ENCODE measurements at regions not wholly inside any gene's neighbourhood (a gene's known extent, or its start where the extent isn't known, plus 50 kb on each side); places are given as distances from the start of the nearest gene placed in this dataset.
"Not testable (repeated sequence)": the region's sequence is repeated elsewhere in the genome, so short reads cannot be mapped to it uniquely, and the experiment has no call there.

DNA sequence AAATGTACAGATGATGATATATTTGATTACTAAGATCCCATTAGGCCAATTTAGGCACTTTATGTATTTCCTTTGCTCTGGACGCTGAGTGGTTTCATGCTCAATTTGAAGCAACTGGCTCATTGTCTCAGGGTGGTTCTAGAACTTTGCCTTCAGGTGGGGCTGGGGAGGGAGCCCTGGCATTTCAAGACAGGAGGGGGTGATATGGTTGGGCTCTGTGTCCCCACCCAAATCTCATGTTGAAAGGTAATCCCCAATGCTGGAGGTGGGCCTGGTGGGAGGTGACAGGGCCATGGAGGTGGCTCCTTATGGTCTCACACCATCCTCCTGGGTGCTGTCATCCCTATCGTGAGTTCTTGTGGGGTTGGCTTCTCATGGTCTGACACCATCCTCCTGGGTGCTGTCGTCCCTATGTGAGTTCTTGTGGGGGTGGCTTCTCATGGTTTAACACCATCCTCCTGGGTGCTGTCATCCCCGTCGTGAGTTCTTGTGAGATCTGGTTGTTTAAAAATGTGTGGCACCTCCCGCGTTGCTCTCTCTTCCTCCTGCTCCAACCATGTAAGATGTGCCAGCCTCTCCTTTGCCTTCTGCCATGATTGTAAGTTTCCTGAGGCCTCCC is 151.5 kb upstream of the KLF6 start:
- no peak for DNase-seq (ENCODE audit: low read depth in 2 of 2)

DNA sequence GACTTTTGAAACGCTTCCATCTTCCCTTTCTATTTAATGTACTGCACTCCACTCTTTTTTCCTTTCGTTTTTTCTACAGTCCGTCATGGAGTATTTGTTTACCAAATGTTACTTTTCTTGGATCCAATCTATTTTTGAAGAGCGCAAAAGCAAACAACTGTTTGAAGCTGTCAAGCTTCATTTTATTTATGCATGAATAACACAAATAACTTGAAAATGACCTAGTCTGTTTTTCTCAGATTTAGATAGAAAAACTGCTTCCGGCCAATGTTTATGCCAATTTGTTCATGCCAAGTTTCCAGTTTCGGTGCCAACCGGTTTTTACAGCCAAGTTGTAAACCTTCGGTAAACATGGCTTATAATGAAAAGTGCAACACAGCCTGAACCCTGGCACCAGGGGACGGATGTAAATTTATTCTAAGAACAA is 150.9 kb upstream of the KLF6 start:
- no peak for DNase-seq (ENCODE audit: low read depth in 2 of 2)

DNA sequence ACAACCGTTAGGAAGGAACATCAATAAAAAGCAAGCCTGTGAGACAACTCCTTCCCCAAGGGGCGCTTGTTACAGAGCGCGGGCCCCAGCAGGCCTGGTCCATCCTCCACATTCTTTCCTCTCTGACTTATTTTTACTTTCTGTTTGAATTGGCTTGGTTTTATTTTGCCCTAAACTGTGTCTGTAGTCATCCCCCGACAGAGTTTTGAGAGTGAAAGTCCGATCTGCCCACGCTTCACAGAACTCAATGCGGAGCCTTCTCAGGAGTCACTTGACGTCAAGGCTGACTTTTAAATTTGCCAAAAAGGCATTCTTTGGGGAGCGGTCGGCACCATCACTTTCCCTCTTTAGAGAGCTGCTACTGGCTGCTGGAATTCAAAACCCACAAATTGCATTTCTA is 150.1 kb upstream of the KLF6 start:
- DNase-seq (ENCODE audit: low read depth in 2 of 2): peak in 1 of 2 donors; percentile 50

- no peak for DNase-seq (ENCODE audit: low read depth in 2 of 2)
These were observed 148.7 kb upstream of the KLF6 start for GRCh38 chr10:3933733-3934132.

DNA sequence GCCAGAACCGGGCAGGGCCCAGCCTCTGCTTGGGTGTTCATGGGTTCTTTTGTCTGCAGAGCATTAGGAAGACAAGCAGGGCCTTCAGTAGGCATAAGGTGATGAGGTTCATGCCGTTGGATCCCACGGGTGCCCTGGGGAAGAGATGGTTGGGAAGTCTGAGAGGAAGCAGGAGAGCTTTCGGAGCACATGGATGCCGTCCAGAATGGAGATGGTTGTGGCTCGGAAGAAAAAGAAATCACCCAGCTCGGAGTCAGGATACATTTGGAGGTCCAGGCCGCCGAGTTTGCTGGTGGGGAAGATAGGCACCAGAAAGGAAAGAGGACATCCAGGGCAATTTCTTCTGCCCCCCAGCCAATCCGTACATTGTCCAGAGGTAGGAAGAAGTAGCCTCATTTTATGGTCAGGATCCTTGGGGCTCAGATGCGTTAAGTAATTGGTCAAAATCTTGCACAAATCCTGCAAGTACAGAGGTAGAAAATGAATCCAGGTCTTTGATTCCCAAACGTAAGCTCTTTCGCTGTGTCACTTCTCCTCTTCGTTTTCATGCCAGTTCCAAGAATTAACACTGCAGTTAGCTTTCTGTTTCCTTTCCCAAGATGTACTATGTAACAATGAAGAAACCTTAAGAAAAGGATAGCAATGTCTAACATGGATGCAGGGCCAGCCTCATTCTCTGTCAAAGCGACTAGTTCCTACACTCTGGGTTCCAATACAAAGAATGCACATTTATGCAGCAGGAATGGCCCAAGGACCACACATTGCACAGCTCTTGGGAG is 147.8 kb upstream of the KLF6 start:
- no peak for DNase-seq (ENCODE audit: low read depth in 2 of 2)

- no peak for DNase-seq (ENCODE audit: low read depth in 2 of 2)
These were observed 146.9 kb upstream of the KLF6 start for GRCh38 chr10:3931901-3932300.

- DNase-seq (ENCODE audit: low read depth in 2 of 2): no peak
These were observed 146.2 kb upstream of the KLF6 start for GRCh38 chr10:3931224-3931623.

DNA sequence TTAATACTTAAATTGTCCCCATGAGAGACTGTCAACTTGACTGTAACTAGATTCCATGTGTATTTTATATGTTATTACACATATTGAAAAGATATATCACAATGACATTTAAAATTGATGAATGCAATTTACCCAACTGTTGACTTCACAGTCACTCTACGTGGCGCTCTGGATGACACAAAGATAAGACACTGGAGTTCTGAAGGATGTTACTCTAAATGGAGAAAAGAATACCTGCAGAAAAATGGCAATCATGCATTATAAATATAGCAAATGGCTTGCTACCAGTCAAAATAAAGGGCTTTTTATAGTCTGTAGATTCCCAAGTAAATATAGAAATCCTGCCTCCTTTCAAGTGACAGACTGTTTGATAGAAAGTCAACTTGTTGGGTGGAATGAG is 143.6 kb upstream of the KLF6 start:
- DNase-seq (ENCODE audit: low read depth in 2 of 2): no peak

DNA sequence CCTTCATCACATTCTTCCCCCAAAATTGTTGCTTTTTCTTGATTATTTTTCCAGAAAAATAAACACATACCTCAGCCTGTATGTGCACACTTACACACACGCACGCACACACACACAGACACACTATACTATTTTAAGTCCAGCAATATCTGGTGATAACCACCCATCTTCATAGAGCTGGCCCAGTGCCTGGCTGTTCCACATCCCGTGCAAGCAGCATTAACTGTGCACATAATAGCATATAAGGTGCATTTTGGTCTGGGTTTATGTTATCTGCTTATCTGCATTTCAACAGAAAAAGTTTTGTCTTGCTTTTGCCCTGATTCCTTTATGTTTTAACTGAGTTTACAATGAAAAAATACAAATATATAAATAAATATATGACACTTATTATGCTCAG is 143.1 kb upstream of the KLF6 start:
- no peak for DNase-seq (ENCODE audit: low read depth in 2 of 2)

- no peak for DNase-seq (ENCODE audit: low read depth in 2 of 2)
These were observed 141.9 kb upstream of the KLF6 start for GRCh38 chr10:3926675-3927525.

DNA sequence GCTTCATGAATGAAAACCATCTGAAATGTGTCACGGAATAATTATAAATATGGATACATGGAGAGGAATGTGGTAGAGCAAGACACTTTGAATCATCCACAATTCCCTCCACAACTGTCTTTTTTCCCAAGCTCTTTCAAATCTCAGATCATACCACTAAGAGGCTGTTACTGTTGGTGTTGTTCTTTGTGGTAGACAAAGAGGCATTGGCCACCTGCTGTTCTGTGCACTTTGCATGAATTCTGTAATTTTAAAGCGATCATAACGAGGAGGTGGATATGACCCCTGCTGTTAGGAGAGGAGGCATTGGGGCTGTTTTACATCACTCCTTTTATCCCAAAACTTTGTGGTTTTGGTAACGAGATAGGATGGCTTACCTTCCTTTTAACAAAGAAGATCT is 141.2 kb upstream of the KLF6 start:
- DNase-seq (ENCODE audit: low read depth in 2 of 2): no peak

GRCh38 chr10:3925184-3925583 is 140.2 kb upstream of the KLF6 start:
- no peak for DNase-seq (ENCODE audit: low read depth in 2 of 2)

GRCh38 chr10:3924344-3924743 is 139.3 kb upstream of the KLF6 start:
- no peak for DNase-seq (ENCODE audit: low read depth in 2 of 2)

- DNase-seq (ENCODE audit: low read depth in 2 of 2): no peak
These were observed 138.0 kb upstream of the KLF6 start for GRCh38 chr10:3923033-3923432.

- no peak for DNase-seq (ENCODE audit: low read depth in 2 of 2)
These were observed 134.8 kb upstream of the KLF6 start for GRCh38 chr10:3919709-3920308.

- DNase-seq (ENCODE audit: low read depth in 2 of 2): not testable (repeated sequence)
These were observed 132.4 kb upstream of the KLF6 start for GRCh38 chr10:3917392-3917791.

DNA sequence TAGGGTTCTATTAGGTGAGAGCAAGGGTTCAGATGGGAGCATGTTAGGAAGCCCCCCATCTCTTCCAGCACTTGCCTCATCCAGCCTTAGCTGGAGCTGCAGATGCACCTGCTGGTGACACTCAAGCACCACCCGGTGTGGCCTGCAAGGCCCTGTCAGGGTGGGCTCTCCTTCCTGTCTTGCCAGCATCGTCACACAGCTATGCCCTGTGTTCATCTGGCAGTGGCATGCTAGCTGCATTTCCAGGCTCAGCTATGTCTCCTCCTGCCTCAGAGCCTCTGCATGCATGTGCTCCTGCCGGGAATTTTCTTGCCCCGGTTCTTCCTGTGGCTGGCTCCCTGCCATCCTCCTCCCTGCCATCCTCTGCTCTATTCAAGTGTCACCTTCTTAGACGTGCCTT is 129.7 kb upstream of the KLF6 start:
- no peak for DNase-seq (ENCODE audit: low read depth in 2 of 2)

DNA sequence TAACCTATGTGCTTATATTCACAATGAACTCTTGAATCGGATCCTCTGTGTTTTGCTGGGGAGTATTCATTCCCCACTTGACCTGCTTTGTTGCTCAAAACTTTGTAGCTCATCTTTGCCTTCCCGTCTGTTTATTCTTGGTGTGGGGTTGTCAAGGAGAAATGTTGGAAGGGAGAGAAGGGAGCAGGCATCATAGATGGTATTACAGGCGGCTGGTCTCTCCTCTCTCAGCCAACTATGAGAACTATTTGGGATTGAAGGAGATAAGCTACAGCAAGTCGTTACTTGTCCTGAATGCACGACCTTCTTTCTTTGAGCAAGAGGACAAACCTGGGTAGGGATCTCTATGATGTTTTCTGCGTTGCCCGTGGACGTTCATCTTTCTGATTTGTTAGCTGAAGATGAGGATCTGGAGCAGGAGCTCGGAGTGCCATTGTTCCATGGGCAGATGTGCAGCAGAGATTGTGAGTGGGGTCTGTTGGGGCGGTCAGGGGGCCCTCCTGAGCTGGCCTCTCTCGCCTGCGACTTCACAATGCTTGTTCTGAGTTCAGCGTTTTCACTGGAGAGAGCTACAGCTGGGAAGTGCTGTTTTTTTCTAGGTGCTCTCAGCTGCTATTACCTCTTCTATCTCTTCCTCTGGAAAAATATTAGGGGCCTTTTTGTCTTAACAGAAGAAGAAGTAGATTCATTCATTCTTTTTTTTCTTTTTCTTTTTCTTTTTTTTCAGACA is 126.9 kb upstream of the KLF6 start:
- no peak for DNase-seq (ENCODE audit: low read depth in 2 of 2)

DNA sequence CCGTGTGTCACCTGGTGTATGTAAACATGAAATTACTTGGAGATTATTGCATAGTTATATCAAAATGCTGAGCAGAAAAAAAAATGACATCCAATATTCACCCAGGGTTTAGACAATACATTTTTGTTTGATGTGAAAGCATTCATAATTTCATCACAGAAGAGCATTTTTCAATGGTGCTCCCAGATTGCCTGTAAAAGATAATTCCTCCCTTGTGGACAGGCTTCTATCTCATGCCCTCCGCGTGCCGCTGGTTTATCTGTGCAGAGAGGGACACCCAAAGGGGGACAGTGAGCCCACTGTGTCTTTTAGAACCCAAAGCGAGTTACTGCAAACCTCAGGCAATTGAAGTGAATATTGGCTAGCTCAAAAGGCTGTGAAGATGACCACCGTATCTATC is 126.2 kb upstream of the KLF6 start:
- DNase-seq (ENCODE audit: low read depth in 2 of 2): no peak

DNA sequence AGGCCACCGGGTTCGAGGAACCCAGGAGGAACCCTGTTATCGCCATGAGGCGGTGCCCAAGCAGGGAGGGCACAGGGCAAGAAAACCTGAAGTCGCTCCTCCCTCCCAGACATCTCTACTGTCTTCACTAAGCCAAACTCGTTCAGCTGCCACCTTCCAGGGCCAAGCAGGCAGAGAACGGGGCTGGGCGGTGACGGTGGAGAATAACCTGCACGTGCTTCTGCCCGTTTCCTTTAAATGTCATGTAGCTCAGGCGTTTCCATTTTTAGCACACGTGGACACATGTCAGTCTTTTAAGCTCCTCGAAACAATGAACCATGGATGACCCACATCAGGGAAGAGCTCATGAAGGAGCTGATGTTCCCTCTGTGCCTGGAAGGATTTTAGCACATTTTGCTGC is 124.3 kb upstream of the KLF6 start:
- DNase-seq (ENCODE audit: low read depth in 2 of 2): no peak

GRCh38 chr10:3908183-3908582 is 123.2 kb upstream of the KLF6 start:
- DNase-seq (ENCODE audit: low read depth in 2 of 2): no peak

DNA sequence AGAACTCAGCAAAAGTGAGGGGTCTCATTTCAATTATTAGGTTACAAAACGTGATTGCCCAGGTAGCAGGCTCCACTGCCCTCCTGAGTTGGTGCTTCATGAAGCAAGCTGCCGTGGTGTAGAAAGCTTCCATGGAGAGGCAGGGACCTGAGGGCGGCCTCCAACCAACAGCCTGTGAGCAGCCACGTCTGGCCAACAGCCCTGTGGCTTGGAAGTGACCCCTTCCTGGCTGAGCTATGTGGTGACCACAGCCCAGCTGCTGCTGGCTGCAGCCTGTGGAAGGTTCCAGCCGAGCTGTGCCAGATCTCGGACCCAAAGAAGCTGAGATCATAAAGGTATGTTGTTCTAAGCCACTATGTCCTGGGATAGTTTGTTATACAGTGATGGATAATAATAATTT is 122.5 kb upstream of the KLF6 start:
- no peak for DNase-seq (ENCODE audit: low read depth in 2 of 2)

Data from activated CD8-positive, alpha-beta memory T cell treated with anti-CD3 and anti-CD28 coated beads for 4 hours (primary cell).